ENCODE measurements at regions not wholly inside any gene's neighbourhood (a gene's known extent, or its start where the extent isn't known, plus 50 kb on each side); places are given as distances from the start of the nearest gene placed in this dataset.

- H3K27me3 ChIP-seq (ENCODE audit: insufficient read depth, low read depth): no peaks in the 10 kb centered on the region
- no peaks in the 10 kb centered on the region for H3K9me3 ChIP-seq (ENCODE audit: insufficient read depth, low read depth)
- H3K27ac ChIP-seq: no peak overlapping the region
- no TSS peak for BruUV-seq (replicated peaks)
- intact Hi-C loops (cut with micrococcal nuclease; ENCODE audit: unreplicated experiment): no loop called here
- H3K36me3 ChIP-seq (ENCODE audit: low read depth): no peaks in the 10 kb centered on the region
- CTCF ChIA-PET: no interaction called here
- H3F3A ChIP-seq (ENCODE audit: insufficient read depth, low read depth): no peaks in the 10 kb centered on the region
- H3K4me3 ChIP-seq: no peak overlapping the region
- POLR2A ChIA-PET (ENCODE audit: unreplicated experiment): no interaction called here
- no peaks in the 10 kb centered on the region for H3K9me2 ChIP-seq (ENCODE audit: insufficient read depth)
- H3K4me1 ChIP-seq (replicated peaks; ENCODE audit: insufficient read depth): no peaks in the 10 kb centered on the region
- no peaks in the 10 kb centered on the region for H4K20me1 ChIP-seq (ENCODE audit: insufficient read depth)
- TF ChIP-seq, protein P1, sequence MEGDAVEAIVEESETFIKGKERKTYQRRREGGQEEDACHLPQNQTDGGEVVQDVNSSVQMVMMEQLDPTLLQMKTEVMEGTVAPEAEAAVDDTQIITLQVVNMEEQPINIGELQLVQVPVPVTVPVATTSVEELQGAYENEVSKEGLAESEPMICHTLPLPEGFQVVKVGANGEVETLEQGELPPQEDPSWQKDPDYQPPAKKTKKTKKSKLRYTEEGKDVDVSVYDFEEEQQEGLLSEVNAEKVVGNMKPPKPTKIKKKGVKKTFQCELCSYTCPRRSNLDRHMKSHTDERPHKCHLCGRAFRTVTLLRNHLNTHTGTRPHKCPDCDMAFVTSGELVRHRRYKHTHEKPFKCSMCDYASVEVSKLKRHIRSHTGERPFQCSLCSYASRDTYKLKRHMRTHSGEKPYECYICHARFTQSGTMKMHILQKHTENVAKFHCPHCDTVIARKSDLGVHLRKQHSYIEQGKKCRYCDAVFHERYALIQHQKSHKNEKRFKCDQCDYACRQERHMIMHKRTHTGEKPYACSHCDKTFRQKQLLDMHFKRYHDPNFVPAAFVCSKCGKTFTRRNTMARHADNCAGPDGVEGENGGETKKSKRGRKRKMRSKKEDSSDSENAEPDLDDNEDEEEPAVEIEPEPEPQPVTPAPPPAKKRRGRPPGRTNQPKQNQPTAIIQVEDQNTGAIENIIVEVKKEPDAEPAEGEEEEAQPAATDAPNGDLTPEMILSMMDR (conservative IDR thresholded peaks at IDR 0.05): no peak
- no peak for TF ChIP-seq EZH2 (IDR thresholded peaks at IDR 0.05; ENCODE audit: low read depth)
- H3K4me2 ChIP-seq: no peak overlapping the region
- no peak for DNase-seq
- no peaks in the 10 kb centered on the region for H3K79me2 ChIP-seq (ENCODE audit: low read depth)
- H2AFZ ChIP-seq: no peak overlapping the region
These were observed 220.7 kb downstream of the PDCD6IP start for GRCh38 chr3:34019158-34019557.

DNA sequence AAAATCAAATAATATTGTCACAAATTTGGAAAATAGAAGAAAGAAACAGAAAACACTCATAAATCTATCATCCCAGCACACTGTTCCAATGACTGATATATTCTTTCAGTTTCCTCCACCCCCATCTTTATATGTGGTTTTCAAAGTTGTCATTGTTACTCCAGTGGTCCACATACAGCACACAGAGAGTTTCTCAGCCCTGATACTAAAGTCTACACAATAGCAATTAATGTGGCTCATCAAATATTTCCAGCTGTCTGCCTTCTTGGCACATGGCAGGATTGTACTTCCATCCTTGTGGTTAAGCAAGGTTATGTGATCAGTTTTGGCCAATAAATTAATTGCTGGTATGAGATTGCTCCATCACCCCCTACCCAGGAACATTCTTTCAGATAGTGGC, 221.7 kb downstream of the PDCD6IP start:
- Histone ChIP-seq H4K20me1 (ENCODE audit: insufficient read depth) (no peaks in the 10 kb centered on the region), H3K9me3 (ENCODE audit: insufficient read depth, low read depth) (no peaks in the 10 kb centered on the region), H3F3A (ENCODE audit: insufficient read depth, low read depth) (no peaks in the 10 kb centered on the region), H3K4me2 (no peak overlapping the region), H3K27me3 (ENCODE audit: insufficient read depth, low read depth) (no peaks in the 10 kb centered on the region), H3K4me1 (replicated peaks; ENCODE audit: insufficient read depth) (no peaks in the 10 kb centered on the region), H3K27ac (no peak overlapping the region), H3K79me2 (ENCODE audit: low read depth) (no peaks in the 10 kb centered on the region), H3K9me2 (ENCODE audit: insufficient read depth) (no peaks in the 10 kb centered on the region), H3K4me3 (no peak overlapping the region), H2AFZ (no peak overlapping the region), H3K36me3 (ENCODE audit: low read depth) (no peaks in the 10 kb centered on the region)
- DNase-seq: no peak
- POLR2A ChIA-PET (ENCODE audit: unreplicated experiment): no interaction called here
- TF ChIP-seq, protein P1 (conservative IDR thresholded peaks at IDR 0.05): no peak
- no peak for TF ChIP-seq EZH2 (IDR thresholded peaks at IDR 0.05; ENCODE audit: low read depth)
- intact Hi-C loops (cut with micrococcal nuclease; ENCODE audit: unreplicated experiment): no loop called here
- CTCF ChIA-PET: no interaction called here
- BruUV-seq (replicated peaks): no TSS peak

- H4K20me1 ChIP-seq (ENCODE audit: insufficient read depth): no peaks in the 10 kb centered on the region
- no peak overlapping the region for H3K4me2 ChIP-seq
- no peak overlapping the region for H3K4me3 ChIP-seq
- H3K9me2 ChIP-seq (ENCODE audit: insufficient read depth): no peaks in the 10 kb centered on the region
- no peak overlapping the region for H2AFZ ChIP-seq
- no peaks in the 10 kb centered on the region for H3F3A ChIP-seq (ENCODE audit: insufficient read depth, low read depth)
- no TSS peak for BruUV-seq (replicated peaks)
- POLR2A ChIA-PET (ENCODE audit: unreplicated experiment): no interaction called here
- intact Hi-C loops (cut with micrococcal nuclease; ENCODE audit: unreplicated experiment): no loop called here
- no peak for TF ChIP-seq EZH2 (IDR thresholded peaks at IDR 0.05; ENCODE audit: low read depth)
- TF ChIP-seq, protein P1 (conservative IDR thresholded peaks at IDR 0.05): no peak
- DNase-seq: no peak
- no peaks in the 10 kb centered on the region for H3K4me1 ChIP-seq (replicated peaks; ENCODE audit: insufficient read depth)
- H3K36me3 ChIP-seq (ENCODE audit: low read depth): no peaks in the 10 kb centered on the region
- H3K27me3 ChIP-seq (ENCODE audit: insufficient read depth, low read depth): no peaks in the 10 kb centered on the region
- no peaks in the 10 kb centered on the region for H3K9me3 ChIP-seq (ENCODE audit: insufficient read depth, low read depth)
- CTCF ChIA-PET: no interaction called here
- H3K27ac ChIP-seq: no peak overlapping the region
- H3K79me2 ChIP-seq (ENCODE audit: low read depth): no peaks in the 10 kb centered on the region
These were observed 222.6 kb downstream of the PDCD6IP start for GRCh38 chr3:34020726-34021680.
